GM23338 (cell line): ENCODE measurements at regions not wholly inside any gene's neighbourhood (a gene's known extent, or its start where the extent isn't known, plus 50 kb on each side); places are given as distances from the start of the nearest gene placed in this dataset.

ENCODE experiments used
- CREB1 ChIP-seq: fragments of 250-450 bp; sonication (Bioruptor Pico); IDR thresholded peaks from 2 replicates; pipeline ENCODE4 v1.5.0; 2020; ENCODE audit warnings: low read depth, mild to moderate bottlenecking, moderate library complexity
- CTCF ChIP-seq, 2 experiments: fragments of 200-600 bp in 1 of 2; sonication (generic) in 1 of 2; conservative IDR thresholded peaks; 2 replicates each; pipeline versions ENCODE4 v1.5.1 to v1.6.1; 2016 to 2017; ENCODE audit warnings: antibody characterized with exemption in 2 of 2, low read depth in 2 of 2, mild to moderate bottlenecking in 2 of 2, moderate library complexity in 1 of 2

- TF ChIP-seq CTCF (conservative IDR thresholded peaks at IDR 0.05; ENCODE audit: low read depth in 2 of 2): no peak
- TF ChIP-seq CREB1 (CRISPR knock-in tag): no peak
Observed at GRCh38 chr10:131683281-131683861, 217.4 kb upstream of the PPP2R2D start.
